NCI-H1436 (cell line): ENCODE measurements at regions not wholly inside any gene's neighbourhood (a gene's known extent, or its start where the extent isn't known, plus 50 kb on each side); places are given as distances from the start of the nearest gene placed in this dataset.
"Not testable (repeated sequence)": the region's sequence is repeated elsewhere in the genome, so short reads cannot be mapped to it uniquely, and the experiment has no call there.

Experiments used
- DNase-seq: peaks from one replicate; lab custom pipeline; 2025; lab: John Stamatoyannopoulos, UW

DNA sequence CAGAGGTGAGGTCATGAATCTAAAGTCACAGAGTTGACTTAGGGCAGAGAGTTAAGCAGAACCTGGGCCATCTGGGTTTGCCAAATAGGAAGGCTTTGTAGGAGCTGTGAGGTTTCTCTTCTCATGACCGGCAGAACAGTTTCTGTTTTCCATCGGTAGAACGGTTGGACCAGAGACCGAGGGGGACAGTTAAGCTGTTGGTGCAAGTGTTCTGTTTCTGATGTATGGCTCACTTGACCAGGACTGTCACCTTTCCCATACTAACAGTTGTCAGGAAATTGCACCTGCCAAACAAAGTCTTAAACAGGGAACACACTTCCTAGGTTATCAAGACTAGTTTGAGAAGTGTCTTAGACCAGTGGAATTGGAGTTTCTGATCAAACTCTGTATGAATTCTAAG is 158.3 kb downstream of the PDCD6IP start:
- no peak for DNase-seq

DNA sequence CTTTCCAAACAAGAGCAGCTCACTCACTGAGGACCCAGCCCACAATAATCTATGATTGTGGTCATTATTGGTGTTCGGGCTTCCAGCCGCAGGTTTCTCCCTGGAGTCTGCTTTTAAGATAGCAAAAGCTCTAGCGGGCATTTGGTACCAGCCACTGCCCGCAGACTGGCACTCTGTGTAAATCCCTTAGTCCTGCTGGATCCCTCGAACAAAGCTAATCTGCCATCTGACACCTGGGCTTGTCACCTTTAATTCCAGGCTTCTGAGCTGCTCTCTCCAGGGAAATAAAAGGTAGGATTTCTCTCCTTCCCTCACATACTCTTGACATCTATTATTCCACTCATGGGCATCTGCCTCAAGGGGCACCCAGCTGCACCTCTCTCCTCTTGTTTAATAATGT is 158.7 kb downstream of the PDCD6IP start:
- no peak for DNase-seq

DNA sequence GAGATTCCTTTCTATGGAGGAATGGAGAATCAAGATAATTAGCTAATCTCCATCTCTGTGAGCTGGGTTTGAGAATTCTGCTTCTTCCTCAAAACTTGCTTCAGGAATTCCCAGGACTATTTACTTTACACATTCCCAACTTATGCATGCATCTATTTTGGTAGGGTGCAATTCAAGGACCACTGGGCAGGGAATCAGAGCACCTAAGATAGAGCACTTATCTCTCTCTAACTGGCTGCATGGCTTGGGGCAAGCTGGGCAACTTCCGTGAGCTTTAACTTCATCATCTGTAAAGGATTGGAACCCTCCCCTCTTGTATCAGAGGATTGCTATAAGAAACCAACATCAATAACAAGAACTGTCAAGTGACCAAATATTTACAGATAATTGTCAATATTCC is 160.2 kb downstream of the PDCD6IP start:
- DNase-seq, result no peak

DNA sequence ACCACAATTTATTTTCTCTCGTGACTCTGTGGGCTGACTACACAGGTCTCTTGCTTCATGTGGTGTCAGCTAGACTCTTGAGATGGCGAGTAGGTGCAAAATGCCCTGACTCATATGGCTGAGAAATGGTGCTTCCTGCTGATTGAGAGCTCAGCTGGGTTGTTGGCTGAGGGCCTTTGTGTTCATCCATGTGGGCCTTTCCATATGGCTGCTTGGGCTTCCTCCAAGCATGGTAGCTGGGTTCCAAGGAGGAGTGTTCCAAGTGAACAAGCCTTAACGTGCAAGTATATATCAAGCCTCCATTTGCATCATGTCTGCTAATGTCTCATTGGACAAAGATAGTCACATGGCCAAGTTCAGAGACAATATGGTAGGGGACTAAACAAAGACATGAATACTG is 164.0 kb downstream of the PDCD6IP start:
- no peak for DNase-seq

DNA sequence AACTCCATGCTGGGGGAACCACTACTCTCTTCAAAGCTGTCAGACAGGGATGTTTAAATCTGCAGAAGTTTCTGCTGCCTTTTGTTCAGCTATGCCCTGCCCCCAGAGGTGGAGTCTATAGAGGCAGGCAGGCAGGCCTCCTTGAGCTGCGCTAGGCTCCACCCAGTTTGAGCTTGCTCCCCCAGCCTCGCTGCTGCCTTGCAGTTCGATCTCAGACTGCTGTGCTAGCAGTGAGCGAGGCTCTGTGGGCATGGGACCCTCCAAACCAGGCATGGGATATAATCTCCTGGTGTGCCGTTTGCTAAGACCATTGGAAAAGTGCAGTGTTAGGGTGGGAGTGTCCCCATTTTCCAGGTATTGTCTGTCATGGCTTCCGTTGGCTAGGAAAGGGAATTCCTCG is 171.8 kb downstream of the PDCD6IP start:
- not testable (repeated sequence) for DNase-seq

DNA sequence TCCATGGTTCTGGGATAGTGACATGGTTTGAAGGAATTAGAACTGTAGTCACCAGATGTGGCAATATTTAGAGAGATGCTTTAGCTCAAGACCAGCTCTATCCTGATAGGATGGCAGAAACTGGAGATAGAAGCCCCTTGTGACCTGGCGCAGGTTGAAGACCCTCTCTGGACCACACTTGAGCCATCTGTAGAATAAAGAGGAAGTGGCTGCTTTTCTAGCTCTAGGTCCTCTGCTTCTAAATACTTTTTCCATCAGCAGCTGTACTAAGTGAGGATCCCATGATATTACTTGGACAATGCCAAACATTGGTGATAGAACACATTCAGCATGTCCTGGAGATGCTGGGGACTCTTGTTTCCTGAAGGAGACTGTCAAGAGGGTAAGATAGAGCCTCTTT is 172.6 kb downstream of the PDCD6IP start:
- DNase-seq, result no peak

DNA sequence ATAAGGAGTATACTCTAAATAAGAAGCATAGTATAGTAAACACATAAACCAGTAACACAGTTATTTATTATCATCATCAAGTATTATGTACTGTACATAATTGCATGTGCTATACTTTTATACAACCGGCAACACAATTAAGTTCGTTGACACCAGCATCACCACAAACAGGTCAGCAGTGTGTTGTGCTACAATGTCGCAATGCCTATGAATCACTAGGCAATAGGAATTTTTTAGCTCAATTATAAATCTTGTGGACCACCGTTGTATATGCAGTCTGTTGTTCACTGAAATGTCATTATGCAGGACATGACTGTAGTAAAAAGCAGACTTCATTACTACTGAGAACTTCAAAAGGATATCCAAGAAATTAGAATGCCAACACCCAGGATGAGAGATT is 177.0 kb downstream of the PDCD6IP start:
- DNase-seq, result no peak

DNA sequence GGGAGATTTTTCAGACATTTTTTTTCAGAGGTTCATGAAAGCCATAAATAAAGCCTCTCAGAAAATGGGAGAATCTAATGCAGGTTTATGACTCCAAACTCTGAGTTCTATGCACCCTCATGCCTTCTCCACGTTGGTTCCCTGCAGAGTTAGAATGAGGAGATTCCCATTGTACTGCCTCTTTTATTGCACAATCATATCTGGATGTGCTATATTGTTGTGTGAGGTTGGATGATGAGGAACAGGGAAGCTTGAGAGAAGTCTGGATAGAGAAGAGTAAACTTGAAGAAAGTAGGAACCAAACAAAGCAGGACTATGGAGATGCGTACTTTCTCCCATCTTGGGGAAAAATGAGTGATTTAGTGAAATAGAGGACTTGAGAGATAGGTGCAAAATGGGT is 178.8 kb downstream of the PDCD6IP start:
- DNase-seq, result no peak

DNA sequence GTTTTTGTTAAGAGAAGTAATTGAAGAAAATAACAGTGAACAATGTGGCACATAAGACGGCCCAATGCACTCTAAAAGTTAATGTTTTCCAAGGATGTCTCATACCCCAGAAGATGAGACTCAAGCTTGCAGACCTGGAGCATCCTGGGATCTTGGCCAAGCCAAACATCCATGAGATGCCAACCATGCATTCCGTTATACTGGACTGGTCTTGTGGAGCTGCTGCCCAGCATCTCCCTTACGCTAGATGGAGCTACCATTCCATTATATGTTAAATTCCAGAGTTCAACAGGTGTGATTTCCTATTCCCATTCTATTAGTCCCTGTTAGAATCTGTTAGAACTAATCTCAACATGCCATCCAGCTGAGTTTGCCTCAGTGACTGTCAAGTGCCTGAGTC is 181.8 kb downstream of the PDCD6IP start:
- no peak for DNase-seq

DNA sequence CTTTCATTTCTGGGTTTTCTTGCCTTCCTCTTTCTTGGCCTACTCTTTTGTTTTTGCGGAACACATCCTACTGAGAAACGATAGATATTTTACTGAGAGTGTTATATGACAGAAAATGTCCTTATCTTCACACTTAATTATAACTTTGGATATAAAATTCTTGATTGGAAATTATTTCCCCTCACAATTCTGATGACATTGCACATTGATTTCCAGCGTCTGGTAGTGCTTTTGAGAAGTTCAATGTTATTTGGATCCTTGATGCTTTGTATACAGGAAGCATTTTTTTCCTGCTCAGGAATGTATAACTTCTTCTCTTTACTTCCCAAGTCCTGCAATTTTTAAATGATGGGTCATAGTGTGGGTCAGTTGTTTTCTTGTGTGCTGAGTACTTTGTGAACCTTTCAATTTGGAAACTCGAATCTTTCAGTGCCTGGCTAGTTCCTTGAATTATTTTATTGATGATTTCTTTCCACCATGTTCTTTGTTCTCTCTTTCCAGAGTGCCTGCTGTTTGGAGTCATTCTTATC is 183.9 kb downstream of the PDCD6IP start:
- DNase-seq, result no peak

DNA sequence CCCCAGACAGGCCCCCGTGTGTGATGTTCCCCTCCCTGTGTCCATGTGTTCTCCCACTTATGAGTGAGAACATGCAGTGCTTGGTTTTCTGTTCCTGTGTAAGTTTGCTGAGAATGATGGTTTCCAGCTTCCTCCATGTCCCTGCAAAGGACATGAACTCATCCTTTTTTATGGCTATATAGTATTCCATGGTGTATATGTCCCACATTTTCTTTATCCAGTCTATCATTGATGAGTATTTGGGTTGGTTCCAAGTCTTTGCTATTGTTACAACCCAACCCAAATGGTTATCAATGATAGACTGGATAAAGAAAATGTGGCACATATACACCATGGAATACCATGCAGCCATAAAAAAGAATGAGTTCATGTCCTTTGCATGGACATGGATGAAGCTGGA is 184.5 kb downstream of the PDCD6IP start:
- not testable (repeated sequence) for DNase-seq

DNA sequence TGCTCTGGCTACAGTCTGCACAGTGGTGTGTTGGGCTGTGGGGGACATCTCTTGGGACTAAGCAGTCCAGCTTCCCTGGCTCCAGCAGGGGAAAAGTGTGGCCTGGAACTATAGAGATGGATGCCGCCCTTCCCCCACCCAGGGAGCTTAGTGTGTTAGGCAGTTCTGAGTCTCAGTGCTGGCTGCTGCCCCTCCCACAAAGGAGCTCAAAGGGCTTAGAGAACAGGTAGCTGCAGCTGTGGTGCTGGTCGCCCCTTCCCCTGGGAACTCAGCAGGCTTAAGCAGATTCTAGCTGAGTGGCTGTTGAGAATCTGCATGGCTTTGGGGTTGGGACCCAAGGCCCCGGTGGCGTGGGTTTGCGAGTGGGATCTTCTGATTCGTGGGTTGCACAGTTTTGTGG is 190.8 kb downstream of the PDCD6IP start:
- no peak for DNase-seq

DNA sequence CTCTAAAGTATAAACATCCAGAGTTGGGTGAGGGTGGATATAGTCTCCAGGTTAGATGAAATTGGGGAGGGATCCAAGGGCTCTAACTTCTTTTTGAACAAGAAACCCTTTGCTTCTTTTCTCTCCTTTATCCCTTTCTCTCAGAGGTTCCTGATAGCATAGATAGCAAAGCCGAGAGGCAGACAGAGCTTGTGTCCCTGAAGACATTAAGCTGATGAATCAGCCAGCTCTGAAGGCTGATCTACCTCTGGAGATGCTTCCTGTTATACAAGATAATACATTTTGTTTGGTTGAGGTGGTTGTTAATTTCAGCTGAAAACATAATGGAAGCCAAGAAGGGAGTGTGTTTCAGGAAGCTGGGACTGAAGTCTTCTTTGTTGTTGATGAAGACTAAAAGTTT is 193.2 kb downstream of the PDCD6IP start:
- no peak for DNase-seq

DNA sequence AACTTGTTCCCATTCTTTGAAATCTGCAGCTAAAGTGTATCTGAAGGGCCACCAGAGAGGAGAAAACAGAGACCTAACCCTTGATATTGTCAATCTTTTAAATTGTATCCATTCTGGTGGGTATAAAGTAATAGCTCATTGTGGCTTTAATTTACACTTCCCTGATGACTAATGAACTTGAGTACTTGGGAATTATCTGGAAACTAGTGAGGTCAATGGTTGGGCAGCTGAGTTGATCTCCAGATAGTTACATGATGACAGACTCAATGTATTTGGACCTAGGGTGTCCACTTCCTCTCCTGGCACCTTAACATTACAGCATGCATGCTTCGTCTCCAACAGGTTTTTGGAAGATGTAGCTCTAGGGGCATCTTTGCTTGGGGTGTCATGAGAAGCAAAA is 195.2 kb downstream of the PDCD6IP start:
- no peak for DNase-seq

DNA sequence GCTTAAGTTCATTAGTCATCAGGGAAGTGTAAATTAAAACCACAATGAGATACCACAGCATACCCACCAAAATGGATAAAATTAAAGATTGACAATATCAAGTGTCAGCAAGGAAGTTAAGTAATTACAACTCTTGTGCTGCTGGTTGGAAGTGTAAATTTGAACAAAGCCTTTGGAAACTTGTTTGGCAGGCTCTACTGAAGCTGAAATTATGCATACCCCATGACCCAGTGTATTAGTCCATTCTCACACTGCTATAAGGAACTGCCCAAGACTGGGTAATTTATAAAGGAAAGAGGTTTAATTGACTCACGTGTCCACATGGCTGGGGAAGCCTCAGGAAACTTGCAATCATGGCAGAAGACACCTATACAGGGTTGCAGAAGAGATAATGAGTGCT is 196.1 kb downstream of the PDCD6IP start:
- no peak for DNase-seq

DNA sequence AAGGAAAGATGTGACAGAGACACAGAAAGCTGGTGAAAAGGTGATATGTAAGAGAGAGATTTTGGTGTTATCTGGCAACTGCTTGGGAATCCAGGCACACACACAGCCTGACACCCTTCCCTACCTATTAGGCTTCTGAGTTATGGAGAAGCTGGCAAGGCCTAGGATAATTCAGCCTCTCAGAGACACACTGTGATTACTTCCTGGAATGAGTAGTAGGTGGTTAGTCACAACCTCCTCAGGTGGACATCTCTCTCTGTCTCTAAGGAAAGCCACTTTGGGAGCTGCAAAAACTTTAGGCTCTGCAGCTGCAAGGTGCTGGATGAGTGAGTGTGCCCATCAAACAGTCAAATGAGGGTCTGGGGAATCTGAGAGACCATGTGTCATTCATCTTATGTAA is 201.9 kb downstream of the PDCD6IP start:
- DNase-seq, result no peak

DNA sequence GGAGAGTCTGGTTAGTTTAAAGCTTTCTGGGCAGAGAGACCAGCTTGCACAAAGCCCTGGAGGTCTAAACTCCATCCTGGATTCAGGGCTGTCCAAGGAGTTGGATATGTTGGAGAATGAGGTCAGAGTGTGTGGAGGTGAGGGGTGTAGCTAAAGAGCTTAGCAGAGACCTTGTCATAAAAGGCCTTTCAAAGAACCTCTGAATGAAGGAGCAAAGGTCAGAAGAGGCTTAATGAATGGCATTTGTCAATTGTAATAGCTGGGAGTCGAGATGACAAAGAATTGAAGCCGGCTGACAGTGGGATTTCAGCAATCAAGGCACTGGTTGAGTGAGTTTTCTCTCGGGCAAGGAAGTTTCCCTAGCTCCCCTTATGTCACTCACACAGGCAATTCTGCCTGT is 202.6 kb downstream of the PDCD6IP start:
- DNase-seq, result no peak

DNA sequence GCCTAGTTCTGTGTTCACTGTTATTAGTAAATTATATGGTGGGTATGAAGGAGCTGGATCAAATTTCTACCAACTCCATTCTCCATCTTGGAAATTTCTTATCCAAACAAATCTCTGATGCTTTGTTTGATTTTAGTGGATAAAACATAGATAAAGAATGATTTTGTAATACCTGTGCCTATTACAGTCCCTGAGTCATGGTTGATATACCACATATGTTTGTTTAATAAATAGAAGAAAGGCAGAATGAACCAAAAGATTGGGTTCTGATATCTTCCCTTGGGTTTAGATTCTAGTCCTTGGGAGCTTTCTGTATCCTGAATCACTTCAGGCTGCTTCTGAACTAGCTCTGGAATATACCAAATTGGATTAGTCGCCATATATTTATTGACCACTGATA is 203.6 kb downstream of the PDCD6IP start:
- no peak for DNase-seq

DNA sequence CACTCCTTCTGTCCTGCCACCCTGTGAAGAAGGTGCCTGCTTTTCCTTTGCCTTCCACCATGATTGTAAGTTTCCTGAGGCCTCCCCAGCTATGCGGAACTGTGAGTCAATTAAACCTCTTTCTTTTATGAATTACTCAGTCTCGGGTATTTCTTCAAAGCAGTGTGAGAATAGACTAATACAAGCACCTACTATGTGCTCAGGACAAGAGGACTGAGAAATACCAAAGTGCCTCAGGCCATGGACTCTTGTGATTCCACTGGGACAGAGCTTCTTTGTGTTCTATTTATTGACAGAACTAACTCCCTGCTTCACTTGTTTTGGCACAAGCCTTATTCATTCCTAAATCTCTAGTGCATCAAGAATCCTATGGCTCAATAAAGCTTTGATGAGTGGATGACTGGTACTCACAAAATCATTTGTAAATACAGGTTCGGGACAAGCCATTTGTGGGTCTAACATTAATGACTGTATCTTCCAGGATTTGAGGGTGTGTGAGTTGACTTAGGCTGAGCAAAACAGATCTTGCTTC is 204.2 kb downstream of the PDCD6IP start:
- no peak for DNase-seq

DNA sequence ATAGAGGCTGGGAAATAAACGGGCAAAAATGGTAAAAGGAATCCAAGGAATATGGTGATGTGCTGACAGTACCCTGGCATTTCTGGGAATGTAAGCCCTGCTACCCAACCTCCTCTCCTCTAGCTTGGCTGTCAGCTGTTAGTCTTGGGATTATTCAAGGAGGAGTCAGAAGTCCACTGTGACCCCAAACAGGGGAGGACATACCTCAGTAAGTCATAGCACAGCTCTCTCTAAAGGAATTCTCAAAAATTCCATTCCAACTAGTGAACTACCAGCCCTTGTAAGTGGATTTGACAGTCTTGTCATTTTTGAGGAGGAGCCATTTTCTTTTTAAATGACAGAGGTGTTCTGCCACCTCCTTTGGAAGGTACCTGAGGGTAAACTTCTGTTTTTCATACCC is 207.5 kb downstream of the PDCD6IP start:
- no peak for DNase-seq

DNA sequence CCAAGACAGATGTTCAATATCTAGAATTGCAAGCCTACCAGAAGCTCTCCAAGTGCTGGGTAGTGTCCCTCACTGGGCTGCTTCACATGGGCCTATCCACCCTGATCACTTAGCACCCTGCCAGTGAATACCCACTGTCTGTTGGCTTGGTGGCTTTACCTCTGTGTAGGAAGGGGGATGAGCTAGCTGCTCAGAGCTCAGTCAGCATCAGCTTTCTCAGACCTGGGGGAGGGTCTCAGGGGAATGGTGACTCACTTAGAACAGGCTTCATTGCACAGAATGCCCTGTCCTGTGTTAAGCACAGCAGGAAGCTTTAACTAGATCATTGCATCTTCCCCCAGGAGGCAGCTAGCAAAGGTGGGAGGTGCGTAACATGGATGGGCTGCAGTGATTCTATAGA is 209.8 kb downstream of the PDCD6IP start:
- no peak for DNase-seq

DNA sequence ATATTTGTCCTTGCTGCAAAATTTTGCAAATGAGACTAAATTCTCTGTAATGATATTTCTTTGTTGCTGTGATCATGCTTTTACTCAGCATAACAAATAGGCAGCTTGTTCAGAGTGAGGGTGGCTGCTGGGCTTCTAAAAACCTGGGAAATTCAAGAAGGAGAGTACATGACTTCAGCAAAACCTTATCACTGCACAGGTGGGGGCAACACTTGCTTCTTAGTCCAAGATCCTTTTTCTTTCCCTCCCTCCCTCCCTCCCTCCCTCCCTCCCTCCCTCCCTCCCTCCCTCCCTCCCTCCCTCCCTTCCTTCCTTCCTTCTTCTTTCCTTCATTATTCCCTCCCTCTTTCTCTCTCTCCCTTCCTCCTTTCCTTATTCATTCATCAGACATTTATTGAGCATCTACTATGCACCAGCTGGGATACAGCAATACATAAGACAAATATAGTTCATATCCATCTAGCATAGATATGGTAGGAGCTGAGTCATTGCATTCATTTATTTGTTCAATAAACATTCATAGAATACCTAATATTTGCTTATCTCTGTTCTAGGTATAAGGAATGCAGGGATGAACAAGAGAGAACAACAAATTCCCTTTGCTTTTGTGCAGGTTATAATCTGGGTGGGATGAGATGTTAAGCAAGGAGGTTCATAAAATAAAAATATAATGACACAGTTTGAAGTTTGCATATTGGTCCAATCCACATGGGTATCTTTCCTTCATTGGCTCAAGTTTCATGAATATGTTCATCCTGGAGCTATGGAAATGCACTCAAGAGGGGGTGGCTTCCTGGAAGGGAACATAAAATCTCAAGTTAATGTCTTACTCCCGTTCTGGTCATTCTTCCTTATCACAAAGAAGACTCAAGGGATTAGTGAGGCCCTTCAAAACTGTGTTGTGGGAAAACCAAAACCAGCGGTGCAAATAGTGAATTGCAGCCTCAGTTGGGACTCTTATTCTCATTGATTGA is 210.7 kb downstream of the PDCD6IP start:
- no peak for DNase-seq
